Esophagus muscularis mucosa (tissue), 4 donors: ENCODE measurements at regions not wholly inside any gene's neighbourhood (a gene's known extent, or its start where the extent isn't known, plus 50 kb on each side); places are given as distances from the start of the nearest gene placed in this dataset.

Source experiments
- DNase-seq: peaks from one replicate; pipeline ENCODE4 v3.0.0-alpha.2; 2017; ENCODE audit errors: extremely low spot score
- H3K27ac ChIP-seq, 4 donors: fragments of 200-600 bp; sonication (generic); replicated peaks in 1 of 4; 1 replicate in 3 of 4; 2 replicates in 1 of 4; pipeline ENCODE4 v1.5.1; 2016 to 2019; ENCODE audit warnings: mild to moderate bottlenecking in 1 of 4
- H3K27me3 ChIP-seq, 4 donors: fragments of 200-600 bp; sonication (generic); one replicate each; pipeline versions ENCODE4 v1.5.1 to v1.6.0; 2016 to 2019
- H3K36me3 ChIP-seq, 4 donors: fragments of 200-600 bp; sonication (generic); one replicate each; pipeline ENCODE4 v1.5.1; 2016 to 2019
- H3K4me1 ChIP-seq, 4 donors: fragments of 200-600 bp; sonication (generic); one replicate each; pipeline ENCODE4 v1.5.1; 2016 to 2019
- H3K4me3 ChIP-seq, 4 donors: fragments of 200-600 bp; sonication (generic); 1 replicate in 2 of 4; 2 replicates in 2 of 4; pipeline ENCODE4 v1.5.1; 2016 to 2019; ENCODE audit warnings: mild to moderate bottlenecking in 4 of 4, moderate library complexity in 1 of 4
- H3K9me3 ChIP-seq, 4 donors: fragments of 200-600 bp; sonication (generic); 1 replicate in 3 of 4; 2 replicates in 1 of 4; pipeline ENCODE4 v1.5.1; 2016 to 2019
- CTCF ChIP-seq, 3 experiments: fragments of 200-600 bp in 2 of 3; fragments of 450-650 bp in 1 of 3; sonication (generic) in 2 of 3; IDR thresholded peaks; one replicate each; pipeline ENCODE4 v1.5.1; 2017 to 2019; ENCODE audit warnings: antibody characterized with exemption in 3 of 3, mild to moderate bottlenecking in 2 of 3, moderate library complexity in 1 of 3
- EP300 ChIP-seq: sonication (generic); formaldehyde crosslinking; IDR thresholded peaks from one replicate; pipeline ENCODE4 v1.6.1; 2017; ENCODE audit warnings: antibody characterized with exemption
- POLR2A ChIP-seq: fragments of 450-650 bp; IDR thresholded peaks from one replicate; pipeline ENCODE4 v1.6.1; 2017; ENCODE audit warnings: antibody characterized with exemption, moderate library complexity, mild to moderate bottlenecking, low read depth
- POLR2AphosphoS5 ChIP-seq, 2 donors: sonication (generic); formaldehyde crosslinking; IDR thresholded peaks; one replicate each; pipeline ENCODE4 v1.6.1; 2017; ENCODE audit warnings: antibody characterized with exemption in 2 of 2
- WGBS: methylation state at CpG from one replicate; pipeline ENCODE4 v1.1.5; 2018; 5-methylcytosine and 5-hydroxymethylcytosine counted together
- intact Hi-C: fragments of 100-400 bp; cut with DNase I; formaldehyde crosslinking; loops from one replicate; pipeline ENCODE4 v1.15.1; 2023

DNA sequence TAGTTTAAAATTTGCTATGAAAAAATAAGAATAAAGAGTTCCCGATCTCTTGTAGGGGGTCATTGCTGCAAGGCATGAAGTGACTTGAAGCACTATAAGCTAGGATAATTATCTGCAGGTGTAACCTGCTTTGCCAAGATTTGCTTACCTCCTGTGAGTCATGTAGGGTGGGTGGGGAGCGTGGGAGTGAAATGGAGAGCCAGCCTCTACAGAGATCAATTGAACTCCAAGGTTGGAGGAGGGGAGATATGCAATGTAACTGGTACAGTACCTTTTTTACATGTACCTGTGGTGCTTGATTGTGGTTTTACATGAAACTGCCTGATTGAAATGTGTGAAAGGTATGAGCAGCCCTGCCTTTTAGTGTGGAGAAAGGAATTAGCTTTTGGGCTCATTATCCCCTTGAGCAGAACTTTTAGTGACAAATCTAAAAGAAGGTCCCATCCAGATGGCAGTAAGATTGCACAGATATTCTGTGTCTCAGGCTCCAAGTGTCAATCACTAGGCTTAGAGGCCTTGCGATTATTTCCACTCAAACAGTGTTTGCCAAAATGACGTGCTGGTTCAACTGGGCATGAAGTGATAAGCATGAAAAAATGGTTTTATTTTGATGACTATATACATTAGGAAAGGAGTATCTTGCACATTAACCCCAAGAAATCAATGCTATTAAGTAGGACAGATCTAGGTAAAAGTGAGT lies 138.6 kb upstream of the GRB10 start:
- DNase-seq: no peak
- no peak for TF ChIP-seq EP300
- no peak for TF ChIP-seq POLR2AphosphoS5 (IDR thresholded peaks at IDR 0.05)
- no peak for TF ChIP-seq CTCF (IDR thresholded peaks at IDR 0.05)
- TF ChIP-seq POLR2A: no peak
- no peak overlapping the region for H3K27ac ChIP-seq
- WGBS: 62% methylated on average over 4 of the region's 4 CpGs
- no peaks in the 10 kb centered on the region for H3K4me1 ChIP-seq
- H3K4me3 ChIP-seq: no peak overlapping the region
- intact Hi-C loops: no loop called here
- H3K9me3 ChIP-seq: no peaks in the 10 kb centered on the region
- H3K36me3 ChIP-seq: no peaks in the 10 kb centered on the region
- no peaks in the 10 kb centered on the region for H3K27me3 ChIP-seq

GRCh38 chr7:50920031-50920635 lies 137.4 kb upstream of the GRB10 start:
- Histone ChIP-seq H3K9me3 (no peaks in the 10 kb centered on the region), H3K36me3 (no peaks in the 10 kb centered on the region), H3K4me3 (no peak overlapping the region), H3K27ac (no peak overlapping the region), H3K4me1 (no peaks in the 10 kb centered on the region), H3K27me3 (no peaks in the 10 kb centered on the region)
- WGBS: 58% methylated on average over 7 of the region's 7 CpGs
- TF ChIP-seq EP300 (no peak), CTCF (IDR thresholded peaks at IDR 0.05) (no peak), POLR2AphosphoS5 (IDR thresholded peaks at IDR 0.05) (no peak), POLR2A (no peak)
- DNase-seq: no peak
- intact Hi-C loops: no loop called here

- Histone ChIP-seq H3K36me3 (no peaks in the 10 kb centered on the region), H3K9me3 (no peaks in the 10 kb centered on the region), H3K27me3 (no peaks in the 10 kb centered on the region), H3K4me3 (no peak overlapping the region), H3K27ac (no peak overlapping the region), H3K4me1 (no peaks in the 10 kb centered on the region)
- TF ChIP-seq CTCF (IDR thresholded peaks at IDR 0.05) (no peak), EP300 (no peak), POLR2AphosphoS5 (IDR thresholded peaks at IDR 0.05) (no peak), POLR2A (no peak)
- no peak for DNase-seq
- intact Hi-C loops: no loop called here
- 83% methylated on average over 5 of the region's 5 CpGs for WGBS
Measured at GRCh38 chr7:50915621-50916020, 132.9 kb upstream of the GRB10 start.

GRCh38 chr7:50914460-50914859 lies 131.8 kb upstream of the GRB10 start:
- Histone ChIP-seq H3K27ac (no peak overlapping the region), H3K27me3 (no peaks in the 10 kb centered on the region), H3K36me3 (no peaks in the 10 kb centered on the region), H3K4me3 (no peak overlapping the region), H3K9me3 (no peaks in the 10 kb centered on the region), H3K4me1 (no peaks in the 10 kb centered on the region)
- DNase-seq: no peak
- intact Hi-C loops: no loop called here
- TF ChIP-seq EP300 (no peak), CTCF (IDR thresholded peaks at IDR 0.05) (no peak)
- 72% methylated on average over 3 of the region's 3 CpGs for WGBS
